ENCODE measurements at regions not wholly inside any gene's neighbourhood (a gene's known extent, or its start where the extent isn't known, plus 50 kb on each side); places are given as distances from the start of the nearest gene placed in this dataset.

DNA sequence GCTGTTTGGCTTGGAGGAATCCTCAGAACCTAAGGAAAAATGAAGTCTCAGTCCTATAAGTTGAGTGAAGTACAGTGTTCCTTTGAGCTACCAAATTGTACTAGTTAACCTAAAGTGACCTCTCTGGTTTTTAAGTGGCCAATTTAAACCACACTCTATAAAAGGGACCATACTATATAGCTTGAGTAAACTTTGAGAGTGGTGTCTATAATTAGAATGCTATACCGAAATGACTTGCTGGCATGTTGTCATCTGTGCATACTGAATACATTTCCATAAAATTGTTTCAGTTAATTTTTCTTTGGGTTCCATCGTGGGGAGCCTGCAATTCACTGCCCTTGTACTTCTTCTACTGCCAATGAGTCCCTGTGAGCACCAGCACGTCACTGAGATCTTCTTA lies 151.1 kb downstream of the DKK1 start:
- TF ChIP-seq EZH2phosphoT487 (IDR thresholded peaks at IDR 0.05; ENCODE audit: borderline replicate concordance), result no peak
- TF ChIP-seq, protein P1, sequence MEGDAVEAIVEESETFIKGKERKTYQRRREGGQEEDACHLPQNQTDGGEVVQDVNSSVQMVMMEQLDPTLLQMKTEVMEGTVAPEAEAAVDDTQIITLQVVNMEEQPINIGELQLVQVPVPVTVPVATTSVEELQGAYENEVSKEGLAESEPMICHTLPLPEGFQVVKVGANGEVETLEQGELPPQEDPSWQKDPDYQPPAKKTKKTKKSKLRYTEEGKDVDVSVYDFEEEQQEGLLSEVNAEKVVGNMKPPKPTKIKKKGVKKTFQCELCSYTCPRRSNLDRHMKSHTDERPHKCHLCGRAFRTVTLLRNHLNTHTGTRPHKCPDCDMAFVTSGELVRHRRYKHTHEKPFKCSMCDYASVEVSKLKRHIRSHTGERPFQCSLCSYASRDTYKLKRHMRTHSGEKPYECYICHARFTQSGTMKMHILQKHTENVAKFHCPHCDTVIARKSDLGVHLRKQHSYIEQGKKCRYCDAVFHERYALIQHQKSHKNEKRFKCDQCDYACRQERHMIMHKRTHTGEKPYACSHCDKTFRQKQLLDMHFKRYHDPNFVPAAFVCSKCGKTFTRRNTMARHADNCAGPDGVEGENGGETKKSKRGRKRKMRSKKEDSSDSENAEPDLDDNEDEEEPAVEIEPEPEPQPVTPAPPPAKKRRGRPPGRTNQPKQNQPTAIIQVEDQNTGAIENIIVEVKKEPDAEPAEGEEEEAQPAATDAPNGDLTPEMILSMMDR (IDR thresholded peaks at IDR 0.05 in 2 of 3, conservative IDR thresholded peaks at IDR 0.05 in 1 of 3; ENCODE audit: borderline replicate concordance in 1 of 3, insufficient read depth in 1 of 3, low read depth in 2 of 3, low read length in 2 of 3), result no peak
- no peak for TF ChIP-seq POLR2A (IDR thresholded peaks at IDR 0.05; ENCODE audit: borderline replicate concordance, extremely low read depth, insufficient read depth, insufficient read length)
- TF ChIP-seq EZH2 (IDR thresholded peaks at IDR 0.05), result no peak
- TF ChIP-seq JUND (IDR thresholded peaks at IDR 0.05), result no peak
- TF ChIP-seq ELF1 (IDR thresholded peaks at IDR 0.05; ENCODE audit: borderline replicate concordance, low read depth), result no peak

All from HCT116 (cell line).